ENCODE measurements at regions not wholly inside any gene's neighbourhood (a gene's known extent, or its start where the extent isn't known, plus 50 kb on each side); places are given as distances from the start of the nearest gene placed in this dataset.

DNA sequence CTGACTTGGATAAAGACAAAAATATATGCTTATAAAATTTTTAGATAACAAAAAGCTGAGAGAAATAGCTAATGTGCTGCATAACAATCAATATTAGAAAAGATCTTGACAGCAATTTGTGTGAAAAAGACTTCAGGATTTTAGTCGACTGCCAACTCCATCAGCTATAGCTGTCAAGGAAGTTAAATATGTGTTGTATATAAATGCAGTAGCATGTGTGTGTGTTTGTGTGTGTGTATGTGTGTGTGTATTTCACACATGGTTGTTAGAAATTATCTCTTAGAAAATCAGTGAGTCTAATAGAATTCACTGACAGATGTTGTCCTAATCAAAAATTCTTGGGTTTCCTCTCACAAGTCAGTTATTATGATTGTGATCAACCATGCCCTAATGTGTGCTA lies 171.2 kb downstream of the CASP12 start:
- Histone ChIP-seq H3K4me3 (no peak overlapping the region), H3K4me1 (no peaks in the 10 kb centered on the region), H3K27ac (no peak overlapping the region), H3K27me3 (no peaks in the 10 kb centered on the region), H3K36me3 (no peaks in the 10 kb centered on the region), H3K9me3 (peaks cover 0 to 9% (median 6%) of the 10 kb centered on the region in 4 donors)
- intact Hi-C loops (cut with DNase I; ENCODE audit: low total_unique reads), result no loop called here
- WGBS, 5 donors, result 74 to 87% (median 81%) methylated on average over 1 of the region's 1 CpG
- TF ChIP-seq POLR2AphosphoS5 (IDR thresholded peaks at IDR 0.05), result no peak
- no peak for TF ChIP-seq POLR2A (IDR thresholded peaks at IDR 0.05)
- TF ChIP-seq EP300 (IDR thresholded peaks at IDR 0.05), result no peak
- TF ChIP-seq, protein P1, sequence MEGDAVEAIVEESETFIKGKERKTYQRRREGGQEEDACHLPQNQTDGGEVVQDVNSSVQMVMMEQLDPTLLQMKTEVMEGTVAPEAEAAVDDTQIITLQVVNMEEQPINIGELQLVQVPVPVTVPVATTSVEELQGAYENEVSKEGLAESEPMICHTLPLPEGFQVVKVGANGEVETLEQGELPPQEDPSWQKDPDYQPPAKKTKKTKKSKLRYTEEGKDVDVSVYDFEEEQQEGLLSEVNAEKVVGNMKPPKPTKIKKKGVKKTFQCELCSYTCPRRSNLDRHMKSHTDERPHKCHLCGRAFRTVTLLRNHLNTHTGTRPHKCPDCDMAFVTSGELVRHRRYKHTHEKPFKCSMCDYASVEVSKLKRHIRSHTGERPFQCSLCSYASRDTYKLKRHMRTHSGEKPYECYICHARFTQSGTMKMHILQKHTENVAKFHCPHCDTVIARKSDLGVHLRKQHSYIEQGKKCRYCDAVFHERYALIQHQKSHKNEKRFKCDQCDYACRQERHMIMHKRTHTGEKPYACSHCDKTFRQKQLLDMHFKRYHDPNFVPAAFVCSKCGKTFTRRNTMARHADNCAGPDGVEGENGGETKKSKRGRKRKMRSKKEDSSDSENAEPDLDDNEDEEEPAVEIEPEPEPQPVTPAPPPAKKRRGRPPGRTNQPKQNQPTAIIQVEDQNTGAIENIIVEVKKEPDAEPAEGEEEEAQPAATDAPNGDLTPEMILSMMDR (IDR thresholded peaks at IDR 0.05), result no peak
- no peak for DNase-seq

DNA sequence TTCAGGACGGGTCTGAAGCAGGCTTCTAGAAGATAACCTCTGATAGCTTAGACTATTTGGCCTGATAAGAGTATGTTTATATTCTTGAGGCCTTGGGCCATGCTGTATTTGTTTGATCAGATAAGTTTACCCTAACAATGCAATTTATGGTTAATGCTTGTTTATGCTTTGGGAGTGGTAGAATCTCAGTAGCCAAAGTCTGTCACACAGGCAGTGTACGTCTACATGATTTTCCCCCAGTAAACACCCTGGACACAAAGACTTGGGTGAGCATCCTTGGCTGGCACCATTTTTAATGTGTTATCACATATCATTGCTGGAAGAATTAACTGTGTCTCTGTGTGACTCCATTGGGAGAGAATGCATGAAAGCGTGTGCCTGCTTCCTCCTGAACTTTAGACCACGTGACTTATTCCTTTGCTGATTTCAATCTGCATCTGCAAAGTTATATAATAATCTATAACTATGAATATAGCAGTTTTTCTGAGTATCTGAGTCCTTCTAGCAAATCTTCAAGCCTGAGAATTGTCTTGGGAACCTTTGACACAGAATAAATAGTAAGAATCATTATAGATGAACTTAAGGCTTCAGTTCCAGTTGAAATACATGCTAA lies 172.4 kb downstream of the CASP12 start:
- 31 to 54% (median 42%) methylated on average over 4 of the region's 4 CpGs for WGBS, 5 donors
- Histone ChIP-seq H3K4me3 (no peak overlapping the region), H3K4me1 (no peaks in the 10 kb centered on the region), H3K27me3 (no peaks in the 10 kb centered on the region), H3K9me3 (peaks cover 0 to 9% (median 6%) of the 10 kb centered on the region in 4 donors), H3K36me3 (no peaks in the 10 kb centered on the region), H3K27ac (no peak overlapping the region)
- DNase-seq, result no peak
- TF ChIP-seq POLR2A (IDR thresholded peaks at IDR 0.05) (no peak), EP300 (IDR thresholded peaks at IDR 0.05) (no peak), POLR2AphosphoS5 (IDR thresholded peaks at IDR 0.05) (no peak)
- TF ChIP-seq, protein P1 (IDR thresholded peaks at IDR 0.05), result no peak
- intact Hi-C loops (cut with DNase I; ENCODE audit: low total_unique reads), result no loop called here

DNA sequence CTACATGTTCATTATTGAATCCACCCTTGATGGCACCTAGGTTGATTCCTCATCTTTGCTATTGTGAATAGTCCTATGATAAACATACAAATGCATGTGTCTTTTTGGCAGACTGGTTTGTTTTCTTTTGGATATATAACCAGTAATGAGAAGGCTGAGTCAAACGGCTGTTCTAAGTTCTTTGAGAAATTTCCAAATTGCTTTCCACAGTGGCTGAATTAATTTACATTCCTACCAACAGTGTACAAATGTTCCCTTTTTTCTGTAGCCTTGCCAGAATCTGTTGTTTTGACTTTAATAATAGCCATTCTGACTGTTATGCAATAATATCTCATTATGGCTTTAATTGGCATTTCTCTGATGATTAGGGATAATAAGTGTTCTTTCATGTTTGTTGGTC lies 184.9 kb downstream of the CASP12 start:
- no peak overlapping the region for H3K27ac ChIP-seq
- no peak overlapping the region for H3K4me3 ChIP-seq
- DNase-seq, result no peak
- WGBS, 5 donors, result 30 to 61% (median 44%) methylated on average over 1 of the region's 1 CpG
- intact Hi-C loops (cut with DNase I; ENCODE audit: low total_unique reads), result no loop called here
- no peaks in the 10 kb centered on the region for H3K36me3 ChIP-seq
- TF ChIP-seq EP300 (IDR thresholded peaks at IDR 0.05), result no peak
- no peaks in the 10 kb centered on the region for H3K27me3 ChIP-seq
- H3K4me1 ChIP-seq, result no peaks in the 10 kb centered on the region
- no peaks in the 10 kb centered on the region for H3K9me3 ChIP-seq

DNA sequence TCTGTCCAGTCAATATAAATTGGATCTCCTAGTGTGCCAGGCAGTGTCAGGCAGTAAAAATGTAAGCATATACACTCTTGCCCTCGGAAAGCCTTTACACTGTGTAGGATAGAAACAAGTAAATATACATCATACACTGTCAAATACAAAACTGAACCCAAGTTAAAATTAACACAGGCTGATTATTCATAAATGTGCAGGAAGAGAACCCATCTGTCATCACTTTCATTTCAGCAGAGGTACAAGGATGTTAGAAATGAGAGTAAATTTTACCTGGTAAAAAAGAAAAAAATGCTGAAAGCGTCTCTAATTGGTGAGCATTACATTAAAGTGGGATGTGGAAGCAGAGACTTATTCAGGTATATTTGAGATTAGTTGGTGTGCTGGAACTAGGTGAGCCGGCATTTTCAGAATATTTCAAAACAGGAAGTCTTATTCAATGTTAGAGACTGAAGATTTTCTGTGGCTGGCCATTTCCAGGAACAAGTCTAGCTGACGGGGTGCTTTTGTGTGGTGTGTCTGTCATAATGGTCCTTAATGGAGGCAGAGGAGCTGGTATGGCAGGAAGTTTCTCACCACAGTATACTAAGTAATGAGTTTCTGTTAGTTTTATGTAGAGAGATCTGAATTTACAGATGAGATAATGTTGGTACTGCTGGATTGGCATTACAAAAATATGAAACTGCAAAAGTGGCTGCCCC lies 192.6 kb downstream of the CASP12 start:
- Histone ChIP-seq H3K9me3 (no peaks in the 10 kb centered on the region), H3K4me3 (no peak overlapping the region), H3K27me3 (no peaks in the 10 kb centered on the region), H3K36me3 (no peaks in the 10 kb centered on the region), H3K4me1 (peaks cover 0 to 20% (median 6%) of the 10 kb centered on the region in 4 donors), H3K27ac (peak overlapping the region in 4 of 5 donors; percentile 55 to 69 (median 62))
- TF ChIP-seq EP300 (IDR thresholded peaks at IDR 0.05) (no peak), POLR2AphosphoS5 (IDR thresholded peaks at IDR 0.05) (peak in 1 of 3 donors; percentile 11)
- 45 to 48% (median 45%) methylated on average over 4 of the region's 4 CpGs for WGBS, 5 donors
- DNase-seq, result peak; percentile 25 to 71
- intact Hi-C loops (cut with DNase I; ENCODE audit: low total_unique reads), result no loop called here

DNA sequence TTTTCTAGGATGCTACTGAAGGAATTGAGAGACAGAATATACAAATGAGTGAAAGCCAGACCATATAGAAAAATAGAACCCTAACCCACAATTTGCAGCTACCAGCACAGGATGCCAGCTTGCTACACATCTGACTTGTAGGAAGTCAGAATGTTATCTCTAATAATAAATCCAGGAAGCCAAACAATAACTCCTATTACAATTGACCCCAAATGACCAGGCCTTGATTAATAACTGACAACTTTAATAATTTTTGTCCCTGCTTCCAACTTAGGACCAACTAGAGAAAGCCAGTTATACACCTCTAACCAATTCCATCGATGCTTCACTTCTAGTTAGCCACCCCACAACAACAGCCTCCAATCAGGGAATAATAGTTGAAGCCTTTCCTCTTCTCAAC lies 193.4 kb downstream of the CASP12 start:
- no peak for DNase-seq
- peak overlapping the region in 4 of 5 donors; percentile 55 to 69 (median 62) for H3K27ac ChIP-seq
- intact Hi-C loops (cut with DNase I; ENCODE audit: low total_unique reads), result no loop called here
- no peaks in the 10 kb centered on the region for H3K9me3 ChIP-seq
- TF ChIP-seq EP300 (IDR thresholded peaks at IDR 0.05) (no peak), POLR2AphosphoS5 (IDR thresholded peaks at IDR 0.05) (no peak)
- no peak overlapping the region for H3K4me3 ChIP-seq
- H3K4me1 ChIP-seq, result peaks cover 0 to 20% (median 6%) of the 10 kb centered on the region in 4 donors
- 52 to 69% (median 68%) methylated on average over 1 of the region's 1 CpG for WGBS, 5 donors
- no peaks in the 10 kb centered on the region for H3K27me3 ChIP-seq
- H3K36me3 ChIP-seq, result no peaks in the 10 kb centered on the region

Measured in stomach (tissue), 8 donors.